ENCODE measurements at regions not wholly inside any gene's neighbourhood (a gene's known extent, or its start where the extent isn't known, plus 50 kb on each side); places are given as distances from the start of the nearest gene placed in this dataset.
"Not testable (repeated sequence)": the region's sequence is repeated elsewhere in the genome, so short reads cannot be mapped to it uniquely, and the experiment has no call there.

DNA sequence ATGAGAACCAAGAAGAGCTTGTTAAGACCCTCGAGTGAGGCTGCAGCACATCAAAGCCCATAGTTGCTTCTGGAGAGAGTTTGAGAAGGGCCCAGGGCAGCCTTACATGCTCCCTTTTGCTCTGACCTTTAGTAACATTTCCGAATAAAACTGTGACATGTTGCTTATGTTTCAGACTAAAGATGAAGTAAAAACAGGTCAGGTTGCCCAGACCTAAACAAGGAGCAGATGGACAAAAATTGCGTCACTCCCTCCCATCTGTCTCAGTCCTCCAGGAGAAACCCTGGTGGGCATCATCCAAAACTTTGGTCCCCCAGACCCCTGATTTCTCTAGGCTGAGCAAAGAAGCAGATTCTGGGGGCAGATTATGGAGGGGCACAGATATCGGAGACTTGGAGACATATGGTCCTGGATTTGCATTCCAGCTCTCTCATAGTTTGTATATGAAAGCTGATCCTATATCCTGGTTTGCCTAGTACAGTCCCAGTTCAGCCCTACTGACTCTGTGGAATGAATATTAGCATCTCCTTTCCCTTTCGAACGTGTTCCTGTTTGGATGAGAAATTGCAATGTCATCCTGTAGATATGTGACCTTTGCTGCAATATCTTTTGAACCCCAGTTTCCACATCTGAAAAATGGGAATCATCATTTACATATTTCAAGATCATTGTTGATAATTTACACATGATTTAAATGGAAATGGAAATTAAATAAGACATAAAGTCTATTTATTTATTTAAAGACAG is 304.9 kb upstream of the USP24 start:
- Histone ChIP-seq H3K36me3 (no peaks in the 10 kb centered on the region), H3K27ac (no peak overlapping the region), H3K4me1 (no peaks in the 10 kb centered on the region), H3K27me3 (no peaks in the 10 kb centered on the region), H3K4me3 (no peak overlapping the region), H3K9me3 (no peaks in the 10 kb centered on the region)
- TF ChIP-seq CTCF (IDR thresholded peaks at IDR 0.05) = no peak
- no peak for TF ChIP-seq POLR2AphosphoS5 (IDR thresholded peaks at IDR 0.05)
- TF ChIP-seq POLR2A (IDR thresholded peaks at IDR 0.05) = no peak
- no peak for TF ChIP-seq EP300 (IDR thresholded peaks at IDR 0.05)
- no peak for DNase-seq (ENCODE audit: low spot score in 2 of 2)
- WGBS = 73% methylated on average over 6 of the region's 6 CpGs

GRCh38 chr1:55519276-55519675 is 304.1 kb upstream of the USP24 start:
- 81% methylated on average over 1 of the region's 1 CpG for WGBS
- Histone ChIP-seq H3K27me3 (no peaks in the 10 kb centered on the region), H3K27ac (no peak overlapping the region), H3K9me3 (no peaks in the 10 kb centered on the region), H3K4me3 (no peak overlapping the region), H3K36me3 (no peaks in the 10 kb centered on the region), H3K4me1 (no peaks in the 10 kb centered on the region)
- DNase-seq (ENCODE audit: low spot score in 2 of 2) = no peak
- TF ChIP-seq POLR2A (IDR thresholded peaks at IDR 0.05) (no peak), EP300 (IDR thresholded peaks at IDR 0.05) (no peak), CTCF (IDR thresholded peaks at IDR 0.05) (no peak), POLR2AphosphoS5 (IDR thresholded peaks at IDR 0.05) (no peak)

DNA sequence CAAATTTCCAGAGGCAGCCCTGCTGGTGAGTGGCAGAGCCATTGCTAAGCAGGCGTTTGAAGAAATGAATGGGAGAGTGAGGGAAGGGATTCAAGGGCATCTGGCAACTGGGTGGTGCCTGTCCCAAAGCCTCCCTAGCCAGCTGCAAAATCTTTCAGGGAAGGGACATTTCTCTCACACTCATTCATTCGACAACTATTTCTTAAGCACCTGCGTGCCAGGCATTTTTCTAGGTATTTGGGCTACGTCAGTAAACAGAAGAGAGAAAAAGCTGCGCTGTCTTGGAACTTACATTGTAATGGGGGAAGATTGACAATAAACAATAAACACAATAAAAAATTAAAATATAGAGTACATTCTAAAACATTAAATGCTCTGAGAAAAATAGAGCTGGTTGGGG is 301.9 kb upstream of the USP24 start:
- no peak overlapping the region for H3K27ac ChIP-seq
- no peaks in the 10 kb centered on the region for H3K36me3 ChIP-seq
- 94% methylated on average over 5 of the region's 5 CpGs for WGBS

GRCh38 chr1:55514571-55514970 is 299.4 kb upstream of the USP24 start:
- not testable (repeated sequence) for H3K27me3 ChIP-seq; H3K36me3 ChIP-seq; H3K4me3 ChIP-seq; H3K4me1 ChIP-seq; DNase-seq (ENCODE audit: low spot score in 2 of 2); H3K27ac ChIP-seq; H3K9me3 ChIP-seq
- 76% methylated on average over 4 of the region's 4 CpGs for WGBS

More for the DNA sequence above, 301.9 kb upstream of the USP24 start:
- no peaks in the 10 kb centered on the region for H3K4me1 ChIP-seq
- H3K4me3 ChIP-seq = no peak overlapping the region
- no peaks in the 10 kb centered on the region for H3K9me3 ChIP-seq
- no peaks in the 10 kb centered on the region for H3K27me3 ChIP-seq
- no peak for TF ChIP-seq CTCF (IDR thresholded peaks at IDR 0.05)
- TF ChIP-seq POLR2A (IDR thresholded peaks at IDR 0.05) = no peak
- no peak for TF ChIP-seq EP300 (IDR thresholded peaks at IDR 0.05)
- no peak for DNase-seq (ENCODE audit: low spot score in 2 of 2)

GRCh38 chr1:55512466-55512865 is 297.3 kb upstream of the USP24 start:
- H3K9me3 ChIP-seq = no peaks in the 10 kb centered on the region
- no peak overlapping the region for H3K4me3 ChIP-seq
- H3K36me3 ChIP-seq = no peaks in the 10 kb centered on the region
- H3K27me3 ChIP-seq = no peaks in the 10 kb centered on the region
- no peaks in the 10 kb centered on the region for H3K4me1 ChIP-seq
- WGBS = 89% methylated on average over 2 of the region's 2 CpGs
- no peak for TF ChIP-seq POLR2AphosphoS5 (IDR thresholded peaks at IDR 0.05)
- TF ChIP-seq POLR2A (IDR thresholded peaks at IDR 0.05) = no peak
- TF ChIP-seq EP300 (IDR thresholded peaks at IDR 0.05) = no peak
- TF ChIP-seq CTCF (IDR thresholded peaks at IDR 0.05) = no peak
- no peak overlapping the region for H3K27ac ChIP-seq
- no peak for DNase-seq (ENCODE audit: low spot score in 2 of 2)

DNA sequence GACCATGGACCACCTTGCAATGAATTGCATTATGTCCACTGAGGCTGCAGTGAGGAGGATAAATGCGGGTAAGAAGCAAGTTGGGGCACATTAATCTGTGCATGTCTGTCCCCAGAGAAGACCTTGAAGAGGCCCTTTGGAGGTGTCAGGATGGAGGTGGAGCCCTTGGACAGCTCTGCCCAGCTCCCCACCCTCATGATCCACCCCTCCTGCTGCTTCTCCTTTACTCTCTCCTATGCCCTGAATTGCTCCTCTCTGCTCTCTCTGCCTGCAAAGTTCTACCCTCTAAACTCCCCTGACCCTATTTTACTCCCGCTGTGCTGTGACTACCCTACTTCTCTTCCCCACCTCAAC is 292.4 kb upstream of the USP24 start:
- H3K27me3 ChIP-seq = no peaks in the 10 kb centered on the region
- no peaks in the 10 kb centered on the region for H3K36me3 ChIP-seq
- peaks cover 9% of the 10 kb centered on the region for H3K4me1 ChIP-seq
- H3K27ac ChIP-seq = no peak overlapping the region
- DNase-seq (ENCODE audit: low spot score in 2 of 2) = no peak
- WGBS = 90% methylated on average over 2 of the region's 2 CpGs
- H3K9me3 ChIP-seq = no peaks in the 10 kb centered on the region
- TF ChIP-seq EP300 (IDR thresholded peaks at IDR 0.05) = no peak
- no peak for TF ChIP-seq POLR2AphosphoS5 (IDR thresholded peaks at IDR 0.05)
- no peak for TF ChIP-seq CTCF (IDR thresholded peaks at IDR 0.05)
- TF ChIP-seq POLR2A (IDR thresholded peaks at IDR 0.05) = no peak
- H3K4me3 ChIP-seq = no peak overlapping the region

Data from suprapubic skin (tissue), 4 donors.